H1 (cell line): ENCODE measurements at regions not wholly inside any gene's neighbourhood (a gene's known extent, or its start where the extent isn't known, plus 50 kb on each side); places are given as distances from the start of the nearest gene placed in this dataset.

Source experiments
- CTCF ChIA-PET: fragments of 300-600 bp; sonication (Branson Sonifier 250); formaldehyde crosslinking; loops from one replicate; lab custom pipeline; 2021; ENCODE audit not compliant: partially characterized antibody; lab: Charles Lee
- POLR2A ChIA-PET: fragments of 300-600 bp; sonication (Branson Sonifier 250); formaldehyde crosslinking; loops from one replicate; lab custom pipeline; 2021; ENCODE audit warnings: inconsistent platforms; ENCODE audit not compliant: partially characterized antibody; lab: Charles Lee
- DNase-seq, 2 experiments: peaks; one replicate each; pipeline versions ENCODE4 v3.0.0 to v3.0.0-alpha.2; 2010 to 2022; ENCODE audit warnings: low spot score in 2 of 2, low read depth in 1 of 2, mixed read lengths in 1 of 2
- FAIRE-seq: peaks from 2 replicates; lab custom pipeline; 2011; peaks lifted over from hg19 to GRCh38; lab: Jason Lieb, UNC
- H2AFZ ChIP-seq: 2 replicates; pipeline ENCODE4 v1.8.1; 2012; ENCODE audit warnings: low read length, inconsistent platforms
- H2AK5ac ChIP-seq: 2 replicates; pipeline ENCODE4 v1.6.1; 2013; ENCODE audit warnings: low read depth, low read length
- H2BK120ac ChIP-seq: replicated peaks from 2 replicates; pipeline ENCODE3; 2013; ENCODE audit warnings: low read depth, low read length, inconsistent platforms
- H2BK12ac ChIP-seq: 2 replicates; pipeline ENCODE4 v1.6.1; 2013; ENCODE audit warnings: low read depth, low read length
- H2BK15ac ChIP-seq: 2 replicates; pipeline ENCODE4 v1.6.1; 2013; ENCODE audit warnings: low read length
- H2BK20ac ChIP-seq: 2 replicates; pipeline ENCODE4 v1.6.1; 2013; ENCODE audit warnings: low read length
- H2BK5ac ChIP-seq: 2 replicates; pipeline ENCODE4 v1.6.1; 2013; ENCODE audit warnings: low read depth, low read length
- H3K14ac ChIP-seq: 2 replicates; pipeline ENCODE4 v1.6.1; 2013; ENCODE audit warnings: inconsistent platforms; ENCODE audit not compliant: insufficient read length
- H3K18ac ChIP-seq: 2 replicates; pipeline ENCODE4 v1.6.1; 2013; ENCODE audit warnings: low read length; ENCODE audit errors: extremely low read depth
- H3K23ac ChIP-seq: 2 replicates; pipeline ENCODE4 v1.6.1; 2013; ENCODE audit warnings: inconsistent platforms; ENCODE audit not compliant: insufficient read length
- H3K23me2 ChIP-seq: 2 replicates; pipeline ENCODE4 v1.6.1; 2013; ENCODE audit warnings: low read depth, low read length
- H3K27ac ChIP-seq: 2 replicates; pipeline ENCODE4 v1.6.1; 2011; ENCODE audit warnings: low read depth, low read length, inconsistent platforms
- H3K27me3 ChIP-seq, 4 experiments: replicated peaks in 1 of 4; 1 replicate in 1 of 4; 2 replicates in 3 of 4; pipeline versions ENCODE4 v1.6.1 to v1.8.1; 2011 to 2013; ENCODE audit warnings: low read length in 3 of 4, mild to moderate bottlenecking in 3 of 4, inconsistent platforms in 2 of 4, mixed read lengths in 2 of 4, moderate library complexity in 1 of 4; ENCODE audit not compliant: control insufficient read depth in 3 of 4, insufficient read depth in 3 of 4; ENCODE audit errors: extremely low read depth in 1 of 4
- H3K36me3 ChIP-seq, 4 experiments: 2 replicates each; pipeline versions ENCODE4 v1.6.1 to v1.8.1; 2011 to 2013; ENCODE audit warnings: mild to moderate bottlenecking in 4 of 4, low read length in 3 of 4, moderate library complexity in 2 of 4, control low read depth in 1 of 4, inconsistent platforms in 1 of 4; ENCODE audit not compliant: insufficient read depth in 4 of 4, control insufficient read depth in 2 of 4
- H3K4ac ChIP-seq: replicated peaks from 2 replicates; pipeline ENCODE3; 2013; ENCODE audit warnings: low read length, low read depth, mixed read lengths, inconsistent platforms; ENCODE audit not compliant: insufficient read length
- H3K4me1 ChIP-seq, 4 experiments: replicated peaks in 1 of 4; 1 replicate in 1 of 4; 2 replicates in 3 of 4; pipeline versions ENCODE4 v1.6.1 to v1.8.1; 2011 to 2013; ENCODE audit warnings: low read length in 3 of 4, inconsistent platforms in 2 of 4, mixed read lengths in 1 of 4; ENCODE audit not compliant: insufficient read depth in 4 of 4, control insufficient read depth in 3 of 4
- H3K4me2 ChIP-seq, 2 experiments: 2 replicates each; pipeline versions ENCODE4 v1.6.1 to v1.8.1; 2011 to 2013; ENCODE audit warnings: low read depth in 2 of 2, low read length in 2 of 2, control low read depth in 1 of 2, inconsistent platforms in 1 of 2, mild to moderate bottlenecking in 1 of 2; ENCODE audit not compliant: insufficient read depth in 1 of 2
- H3K4me3 ChIP-seq, 4 experiments: fragments of 200-600, 300-600 bp in 1 of 4; sonication (generic), shearing (Covaris generic), sonication (Bioruptor Twin) in 1 of 4; 2 replicates each; pipeline versions ENCODE4 v1.5.1 to v1.8.1; 2011 to 2016; ENCODE audit warnings: low read length in 4 of 4, low read depth in 3 of 4, control low read depth in 2 of 4, inconsistent platforms in 2 of 4, mild to moderate bottlenecking in 2 of 4, mixed read lengths in 1 of 4, moderate library complexity in 1 of 4; ENCODE audit not compliant: insufficient read depth in 2 of 4; ENCODE audit errors: extremely low read depth in 1 of 4
- H3K56ac ChIP-seq: replicated peaks from 2 replicates; pipeline ENCODE3; 2013; ENCODE audit warnings: low read depth, mild to moderate bottlenecking, mixed read lengths, low read length, inconsistent platforms; ENCODE audit not compliant: insufficient read length
- H3K79me1 ChIP-seq: 2 replicates; pipeline ENCODE4 v1.6.1; 2013; ENCODE audit warnings: low read depth, low read length, control low read depth
- H3K79me2 ChIP-seq, 2 experiments: 2 replicates each; pipeline versions ENCODE4 v1.6.1 to v1.8.1; 2012 to 2013; ENCODE audit warnings: low read length in 2 of 2, mild to moderate bottlenecking in 2 of 2, inconsistent platforms in 1 of 2; ENCODE audit not compliant: insufficient read depth in 2 of 2, control insufficient read depth in 1 of 2
- H3K9ac ChIP-seq, 4 experiments: replicated peaks in 1 of 4; 1 replicate in 1 of 4; 2 replicates in 3 of 4; pipeline versions ENCODE4 v1.6.1 to v1.8.1; 2011 to 2013; ENCODE audit warnings: low read depth in 3 of 4, low read length in 3 of 4, control low read depth in 2 of 4, mild to moderate bottlenecking in 2 of 4, moderate library complexity in 2 of 4, inconsistent platforms in 1 of 4; ENCODE audit errors: extremely low read depth in 1 of 4
- H3K9me3 ChIP-seq, 2 experiments: 2 replicates each; pipeline versions ENCODE4 v1.6.1 to v1.8.1; 2012 to 2013; ENCODE audit warnings: mild to moderate bottlenecking in 2 of 2, moderate library complexity in 2 of 2, control low read depth in 1 of 2, inconsistent platforms in 1 of 2, low read depth in 1 of 2, low read length in 1 of 2, mixed read lengths in 1 of 2; ENCODE audit not compliant: insufficient read depth in 2 of 2
- H4K20me1 ChIP-seq, 2 experiments: replicated peaks in 1 of 2; 2 replicates each; pipeline versions ENCODE3 to v1.8.1; 2011 to 2013; ENCODE audit warnings: inconsistent platforms in 2 of 2, low read length in 2 of 2, mild to moderate bottlenecking in 1 of 2; ENCODE audit not compliant: insufficient read depth in 2 of 2, control insufficient read depth in 1 of 2
- H4K5ac ChIP-seq: 2 replicates; pipeline ENCODE4 v1.6.1; 2013; ENCODE audit warnings: low read length, low read depth, mixed read lengths, inconsistent platforms; ENCODE audit not compliant: insufficient read length
- H4K8ac ChIP-seq: 2 replicates; pipeline ENCODE4 v1.8.0; 2013; ENCODE audit warnings: mild to moderate bottlenecking, moderate library complexity, low read length, inconsistent platforms; ENCODE audit not compliant: insufficient read depth; ENCODE audit errors: extremely low read depth
- H4K91ac ChIP-seq: replicated peaks from 2 replicates; pipeline ENCODE3; 2013; ENCODE audit warnings: low read length, mixed read lengths, inconsistent platforms; ENCODE audit not compliant: insufficient read length
- JUN ChIP-seq: IDR thresholded peaks from 2 replicates; pipeline ENCODE4 v1.6.1; 2011; ENCODE audit warnings: low read depth, mild to moderate bottlenecking, improper control_type of control experiment, low read length
- KDM1A ChIP-seq: fragments of 200-600, 300-600 bp; sonication (generic); IDR thresholded peaks from 2 replicates; pipeline ENCODE4 v1.7.1; 2016; ENCODE audit warnings: mild to moderate bottlenecking, low read length, borderline replicate concordance
- KDM4A ChIP-seq: IDR thresholded peaks from one replicate; pipeline ENCODE4 v1.7.1; 2012; ENCODE audit warnings: low read depth, mild to moderate bottlenecking, moderate library complexity, low read length, inconsistent platforms; ENCODE audit not compliant: severe bottlenecking
- KDM5A ChIP-seq: fragments of 200-600 bp; IDR thresholded peaks from 2 replicates; pipeline ENCODE4 v1.7.1; 2012; ENCODE audit warnings: mild to moderate bottlenecking, low read length, inconsistent platforms, mixed read lengths
- NANOG ChIP-seq: IDR thresholded peaks from 2 replicates; pipeline ENCODE4 v1.6.1; 2011; ENCODE audit warnings: low read length, low read depth, mild to moderate bottlenecking, inconsistent platforms; ENCODE audit not compliant: insufficient read depth, poor library complexity, severe bottlenecking
- RXRA ChIP-seq: IDR thresholded peaks from 2 replicates; pipeline ENCODE4 v1.6.1; 2011; ENCODE audit warnings: low read depth, mild to moderate bottlenecking, low read length, moderate library complexity; ENCODE audit not compliant: insufficient read depth
- SAP30 ChIP-seq: fragments of 300-600 bp; sonication (generic); IDR thresholded peaks from 2 replicates; pipeline ENCODE4 v1.7.1; 2012; ENCODE audit warnings: low read length, moderate library complexity, mild to moderate bottlenecking, inconsistent platforms; ENCODE audit not compliant: insufficient read depth, insufficient replicate concordance
- SIRT6 ChIP-seq: IDR thresholded peaks from one replicate; pipeline ENCODE4 v1.7.1; 2012; ENCODE audit warnings: low read length, inconsistent platforms
- SUZ12 ChIP-seq: fragments of 200-600 bp; sonication (generic); IDR thresholded peaks from 2 replicates; pipeline ENCODE4 v1.6.1; 2012; ENCODE audit warnings: mild to moderate bottlenecking, inconsistent platforms, low read length, moderate library complexity, mixed read lengths
- YY1 ChIP-seq: IDR thresholded peaks from 2 replicates; pipeline ENCODE4 v1.6.1; 2011; ENCODE audit warnings: low read depth, mild to moderate bottlenecking, low read length
- ZNF274 ChIP-seq: IDR thresholded peaks from 2 replicates; pipeline ENCODE4 v1.7.0; 2012; ENCODE audit warnings: low read length, borderline replicate concordance; ENCODE audit errors: extremely low read depth
- WGBS, 2 experiments: shearing (Covaris generic) in 1 of 2; methylation state at CpG; one replicate each; pipeline versions ENCODE4 v1.1.6 to v1.1.7; 2013 to 2015; ENCODE audit warnings: low lambda C conversion rate in 2 of 2, mixed read lengths in 2 of 2, inconsistent platforms in 1 of 2, low coverage in 1 of 2, missing lambda C conversion rate in 1 of 2; ENCODE audit not compliant: insufficient replicate concordance in 2 of 2, insufficient coverage in 1 of 2, insufficient read length in 1 of 2; ENCODE audit errors: extremely low coverage in 1 of 2, missing lambda C conversion rate in 1 of 2; 5-methylcytosine and 5-hydroxymethylcytosine counted together
- TF ChIP-seq, protein P1 (sequence below): IDR thresholded peaks from 2 replicates; pipeline ENCODE4 v1.6.1; 2012; ENCODE audit warnings: inconsistent platforms
- TF ChIP-seq, protein P2 (sequence below): IDR thresholded peaks from 2 replicates; pipeline ENCODE4 v1.6.1; 2011; ENCODE audit warnings: low read length, improper control_type of control experiment

GRCh38 chr1:187474336-187474735 lies 645.6 kb downstream of the PLA2G4A start:
- Histone ChIP-seq H3K23me2 (no peaks in the 10 kb centered on the region), H3K4me1 (peaks cover 0 to 3% (median 2%) of the 10 kb centered on the region in 4 experiments; a peak in 2 of 7 replicates), H3K79me2 (no peaks in the 10 kb centered on the region), H3K79me1 (no peaks in the 10 kb centered on the region), H3K4me3 (no peak overlapping the region), H2AFZ (0 out of 2 replicates have a peak overlapping the region, but pooled peaks have one; percentile 40), H2BK20ac (no peak overlapping the region), H2AK5ac (no peak overlapping the region), H2BK15ac (no peak overlapping the region), H3K4ac (no peak overlapping the region), H3K18ac (no peak overlapping the region), H4K91ac (no peak overlapping the region), H3K9ac (no peak overlapping the region), H3K4me2 (no peak overlapping the region), H2BK120ac (no peak overlapping the region), H2BK12ac (no peak overlapping the region), H4K20me1 (no peaks in the 10 kb centered on the region), H4K5ac (no peak overlapping the region), H4K8ac (no peak overlapping the region), H3K23ac (no peak overlapping the region), H3K27me3 (no peaks in the 10 kb centered on the region), H3K9me3 (no peaks in the 10 kb centered on the region), H3K14ac (no peak overlapping the region), H3K56ac (no peak overlapping the region), H3K36me3 (no peaks in the 10 kb centered on the region; a peak in 1 of 8 replicates), H3K27ac (no peak overlapping the region), H2BK5ac (no peak overlapping the region)
- DNase-seq (no peak), FAIRE-seq (no peak)
- ChIA-PET POLR2A (no interaction called here), CTCF (no interaction called here)
- WGBS, 2 experiments, result 91% methylated on average over 2 of the region's 2 CpGs; no CpG with 5 or more reads in 1 of the 2 experiments
- no peak for TF ChIP-seq JUN
- TF ChIP-seq, protein P1, sequence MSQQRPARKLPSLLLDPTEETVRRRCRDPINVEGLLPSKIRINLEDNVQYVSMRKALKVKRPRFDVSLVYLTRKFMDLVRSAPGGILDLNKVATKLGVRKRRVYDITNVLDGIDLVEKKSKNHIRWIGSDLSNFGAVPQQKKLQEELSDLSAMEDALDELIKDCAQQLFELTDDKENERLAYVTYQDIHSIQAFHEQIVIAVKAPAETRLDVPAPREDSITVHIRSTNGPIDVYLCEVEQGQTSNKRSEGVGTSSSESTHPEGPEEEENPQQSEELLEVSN, result no peak
- no peak for TF ChIP-seq RXRA
- no peak for TF ChIP-seq SUZ12
- no peak for TF ChIP-seq NANOG
- TF ChIP-seq SIRT6, result no peak
- TF ChIP-seq SAP30, result no peak
- TF ChIP-seq KDM1A, result no peak
- no peak for TF ChIP-seq KDM5A
- TF ChIP-seq, protein P2, sequence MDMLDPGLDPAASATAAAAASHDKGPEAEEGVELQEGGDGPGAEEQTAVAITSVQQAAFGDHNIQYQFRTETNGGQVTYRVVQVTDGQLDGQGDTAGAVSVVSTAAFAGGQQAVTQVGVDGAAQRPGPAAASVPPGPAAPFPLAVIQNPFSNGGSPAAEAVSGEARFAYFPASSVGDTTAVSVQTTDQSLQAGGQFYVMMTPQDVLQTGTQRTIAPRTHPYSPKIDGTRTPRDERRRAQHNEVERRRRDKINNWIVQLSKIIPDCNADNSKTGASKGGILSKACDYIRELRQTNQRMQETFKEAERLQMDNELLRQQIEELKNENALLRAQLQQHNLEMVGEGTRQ, result no peak
- TF ChIP-seq KDM4A, result no peak
- no peak for TF ChIP-seq ZNF274
- TF ChIP-seq YY1, result no peak
